ENCODE measurements at regions not wholly inside any gene's neighbourhood (a gene's known extent, or its start where the extent isn't known, plus 50 kb on each side); places are given as distances from the start of the nearest gene placed in this dataset.

GRCh38 chr10:88100281-88100680 is 236.9 kb downstream of the PTEN start:
- TF ChIP-seq CTCF (IDR thresholded peaks at IDR 0.05) (no peak), POLR2A (IDR thresholded peaks at IDR 0.05) (no peak)

All from Peyer's patch (tissue), 4 donors.